Loucy (cell line): ENCODE measurements at regions not wholly inside any gene's neighbourhood (a gene's known extent, or its start where the extent isn't known, plus 50 kb on each side); places are given as distances from the start of the nearest gene placed in this dataset.

Experiments used
- H2AFZ ChIP-seq: fragments of 200-600 bp; sonication (generic); 2 replicates; pipeline ENCODE4 v1.6.0; 2016; ENCODE audit warnings: antibody characterized with exemption, mild to moderate bottlenecking, low read length, moderate library complexity
- H3F3A ChIP-seq: fragments of 200-600 bp; 2 replicates; pipeline ENCODE4 v1.6.0; 2016; ENCODE audit warnings: antibody characterized with exemption, low read depth, mild to moderate bottlenecking
- H3K27me3 ChIP-seq: fragments of 200-600 bp; sonication (generic); 2 replicates; pipeline ENCODE4 v1.6.1; 2014; ENCODE audit warnings: low read length, mild to moderate bottlenecking; ENCODE audit not compliant: insufficient read depth, poor library complexity, severe bottlenecking
- H3K36me3 ChIP-seq: fragments of 200-600 bp; sonication (generic); 2 replicates; pipeline ENCODE4 v1.6.1; 2016; ENCODE audit warnings: low read length; ENCODE audit not compliant: insufficient read depth
- H3K4me1 ChIP-seq: fragments of 200-600 bp; sonication (generic); 2 replicates; pipeline ENCODE4 v1.5.1; 2014; ENCODE audit warnings: low read length, mild to moderate bottlenecking; ENCODE audit not compliant: insufficient read depth, poor library complexity, severe bottlenecking
- H3K4me2 ChIP-seq: fragments of 200-600 bp; sonication (generic); 2 replicates; pipeline ENCODE4 v1.6.0; 2014; ENCODE audit warnings: antibody characterized with exemption, low read length, low read depth, mild to moderate bottlenecking; ENCODE audit not compliant: poor library complexity, severe bottlenecking
- H3K4me3 ChIP-seq: fragments of 200-600 bp; sonication (generic); 2 replicates; pipeline ENCODE4 v1.5.1; 2014; ENCODE audit warnings: low read length, mild to moderate bottlenecking, mixed read lengths; ENCODE audit not compliant: poor library complexity, severe bottlenecking
- H3K79me2 ChIP-seq: fragments of 200-600 bp; sonication (generic); 2 replicates; pipeline ENCODE4 v1.6.1; 2014; ENCODE audit warnings: low read length; ENCODE audit not compliant: insufficient read depth
- H3K9ac ChIP-seq: fragments of 200-600 bp; sonication (generic); 2 replicates; pipeline ENCODE4 v1.6.0; 2014; ENCODE audit warnings: mild to moderate bottlenecking, low read depth, low read length, moderate library complexity; ENCODE audit not compliant: poor library complexity, severe bottlenecking
- H3K9me2 ChIP-seq: fragments of 200-600 bp; sonication (generic); replicated peaks from 2 replicates; pipeline ENCODE4 v1.6.1; 2016; ENCODE audit warnings: low read depth, low read length, mixed read lengths
- H3K9me3 ChIP-seq: fragments of 200-600 bp; sonication (generic); 2 replicates; pipeline ENCODE4 v1.6.1; 2014; ENCODE audit warnings: mild to moderate bottlenecking, antibody characterized with exemption, low read length, low read depth; ENCODE audit not compliant: insufficient read depth
- H4K20me1 ChIP-seq: fragments of 200-600 bp; sonication (generic); 2 replicates; pipeline ENCODE4 v1.6.0; 2014; ENCODE audit warnings: antibody characterized with exemption, low read length, mild to moderate bottlenecking; ENCODE audit not compliant: insufficient read depth, poor library complexity, severe bottlenecking
- EZH2phosphoT487 ChIP-seq: fragments of 200-600 bp; IDR thresholded peaks from 2 replicates; pipeline ENCODE4 v1.6.1; 2018; ENCODE audit warnings: antibody characterized with exemption, mild to moderate bottlenecking, moderate library complexity, borderline replicate concordance
- TF ChIP-seq, protein P1 (sequence below): fragments of 200-600 bp; sonication (generic); conservative IDR thresholded peaks from 2 replicates; pipeline ENCODE4 v1.5.1; 2014; ENCODE audit warnings: mild to moderate bottlenecking, antibody characterized with exemption, low read length

DNA sequence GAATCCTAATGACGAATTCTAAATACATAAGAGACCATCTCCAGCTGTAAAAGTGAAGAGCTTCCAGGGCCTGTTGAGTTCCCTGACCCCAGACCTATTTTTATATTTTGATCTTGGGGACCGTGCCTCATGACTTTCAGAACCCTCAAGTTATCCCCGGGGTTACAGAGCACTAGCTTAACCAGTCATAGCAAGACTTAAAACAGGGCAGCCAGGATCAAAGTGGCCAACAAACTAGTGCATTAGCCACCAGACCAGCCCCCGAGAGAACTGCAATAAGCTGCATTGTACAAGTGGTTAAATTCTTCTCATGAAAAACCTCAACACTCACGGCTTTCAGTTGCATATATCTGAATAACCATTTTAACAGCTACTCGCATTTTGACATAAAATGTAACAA is 183.0 kb downstream of the BARHL2 start:
- H3K9me2 ChIP-seq, result no peaks in the 10 kb centered on the region
- no peaks in the 10 kb centered on the region for H3K36me3 ChIP-seq

DNA sequence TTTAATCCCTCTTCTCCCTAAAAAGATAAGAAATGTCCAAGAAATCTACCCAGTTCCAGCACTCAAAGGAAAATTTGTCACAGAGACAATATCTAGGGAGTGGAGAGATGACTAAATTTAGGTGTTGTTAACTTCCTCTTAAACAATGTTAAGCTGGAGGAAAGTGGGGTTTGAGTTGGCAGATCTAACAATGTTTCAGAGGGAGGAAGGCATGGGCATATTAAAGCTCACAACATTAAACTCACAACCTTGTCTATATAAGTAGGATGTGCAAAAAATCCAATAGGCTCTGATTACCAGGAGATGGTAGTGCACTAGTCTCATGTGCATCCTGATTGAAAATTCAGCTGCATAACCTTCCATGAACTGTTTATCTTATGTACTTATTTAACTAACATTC is 190.1 kb downstream of the BARHL2 start:
- no peak overlapping the region for H3K4me3 ChIP-seq
- no peaks in the 10 kb centered on the region for H3K4me1 ChIP-seq
- no peaks in the 10 kb centered on the region for H3K9me2 ChIP-seq
- no peaks in the 10 kb centered on the region for H3K9me3 ChIP-seq
- H3K27me3 ChIP-seq, result no peaks in the 10 kb centered on the region
- H3K4me2 ChIP-seq, result no peak overlapping the region
- no peaks in the 10 kb centered on the region for H4K20me1 ChIP-seq
- no peak for TF ChIP-seq EZH2phosphoT487
- TF ChIP-seq, protein P1, sequence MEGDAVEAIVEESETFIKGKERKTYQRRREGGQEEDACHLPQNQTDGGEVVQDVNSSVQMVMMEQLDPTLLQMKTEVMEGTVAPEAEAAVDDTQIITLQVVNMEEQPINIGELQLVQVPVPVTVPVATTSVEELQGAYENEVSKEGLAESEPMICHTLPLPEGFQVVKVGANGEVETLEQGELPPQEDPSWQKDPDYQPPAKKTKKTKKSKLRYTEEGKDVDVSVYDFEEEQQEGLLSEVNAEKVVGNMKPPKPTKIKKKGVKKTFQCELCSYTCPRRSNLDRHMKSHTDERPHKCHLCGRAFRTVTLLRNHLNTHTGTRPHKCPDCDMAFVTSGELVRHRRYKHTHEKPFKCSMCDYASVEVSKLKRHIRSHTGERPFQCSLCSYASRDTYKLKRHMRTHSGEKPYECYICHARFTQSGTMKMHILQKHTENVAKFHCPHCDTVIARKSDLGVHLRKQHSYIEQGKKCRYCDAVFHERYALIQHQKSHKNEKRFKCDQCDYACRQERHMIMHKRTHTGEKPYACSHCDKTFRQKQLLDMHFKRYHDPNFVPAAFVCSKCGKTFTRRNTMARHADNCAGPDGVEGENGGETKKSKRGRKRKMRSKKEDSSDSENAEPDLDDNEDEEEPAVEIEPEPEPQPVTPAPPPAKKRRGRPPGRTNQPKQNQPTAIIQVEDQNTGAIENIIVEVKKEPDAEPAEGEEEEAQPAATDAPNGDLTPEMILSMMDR, result no peak
- H2AFZ ChIP-seq, result no peak overlapping the region
- H3K79me2 ChIP-seq, result no peaks in the 10 kb centered on the region
- H3F3A ChIP-seq, result no peaks in the 10 kb centered on the region
- no peak overlapping the region for H3K9ac ChIP-seq
- H3K36me3 ChIP-seq, result no peaks in the 10 kb centered on the region

More for the DNA sequence above, 183.0 kb downstream of the BARHL2 start:
- no peak overlapping the region for H3K4me3 ChIP-seq
- no peaks in the 10 kb centered on the region for H3K79me2 ChIP-seq
- no peak overlapping the region for H3K4me2 ChIP-seq
- H4K20me1 ChIP-seq, result no peaks in the 10 kb centered on the region
- H3K27me3 ChIP-seq, result no peaks in the 10 kb centered on the region
- H3K9ac ChIP-seq, result no peak overlapping the region
- H3K9me3 ChIP-seq, result no peaks in the 10 kb centered on the region
- no peak for TF ChIP-seq EZH2phosphoT487
- TF ChIP-seq, protein P1, result no peak
- no peak overlapping the region for H2AFZ ChIP-seq
- H3K4me1 ChIP-seq, result no peaks in the 10 kb centered on the region
- no peaks in the 10 kb centered on the region for H3F3A ChIP-seq

DNA sequence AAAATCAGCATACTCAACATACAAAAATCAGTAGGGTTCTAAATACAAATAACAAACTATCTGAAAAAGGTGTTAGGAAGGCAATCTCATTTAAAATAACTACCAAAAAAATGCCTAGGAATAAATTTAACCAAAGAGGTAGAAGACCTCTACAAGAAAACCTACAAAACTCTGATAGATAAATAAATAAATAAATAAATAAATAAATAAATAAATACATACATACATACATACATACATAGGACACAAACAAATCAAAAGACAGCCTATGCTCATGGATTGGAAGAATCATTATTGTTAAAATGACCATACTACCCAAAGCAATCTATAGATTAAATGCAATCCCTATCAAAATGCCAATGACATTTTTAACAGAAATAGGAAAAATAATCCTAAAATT is 194.7 kb downstream of the BARHL2 start:
- H3K9ac ChIP-seq, result no peak overlapping the region
- H2AFZ ChIP-seq, result no peak overlapping the region
- no peaks in the 10 kb centered on the region for H3K27me3 ChIP-seq
- no peaks in the 10 kb centered on the region for H3K79me2 ChIP-seq
- H3F3A ChIP-seq, result no peaks in the 10 kb centered on the region
- H3K4me2 ChIP-seq, result no peak overlapping the region
- H3K4me1 ChIP-seq, result no peaks in the 10 kb centered on the region
- no peaks in the 10 kb centered on the region for H4K20me1 ChIP-seq
- H3K9me3 ChIP-seq, result no peaks in the 10 kb centered on the region
- TF ChIP-seq, protein P1, result no peak
- TF ChIP-seq EZH2phosphoT487, result no peak
- no peaks in the 10 kb centered on the region for H3K9me2 ChIP-seq
- H3K36me3 ChIP-seq, result no peaks in the 10 kb centered on the region
- no peak overlapping the region for H3K4me3 ChIP-seq
